Fibroblast of lung (primary cell): ENCODE measurements at regions not wholly inside any gene's neighbourhood (a gene's known extent, or its start where the extent isn't known, plus 50 kb on each side); places are given as distances from the start of the nearest gene placed in this dataset.

Source experiments
- DNase-seq, 2 donors: peaks; one replicate each; pipeline versions ENCODE4 v3.0.0 to v3.0.0-alpha.2; 2010; ENCODE audit warnings: low read depth in 2 of 2
- H2AFZ ChIP-seq: 2 replicates; pipeline ENCODE4 v1.5.1; 2012; ENCODE audit warnings: low read length, control low read depth, inconsistent platforms
- H3K27ac ChIP-seq: 2 replicates; pipeline ENCODE4 v1.5.1; 2011; ENCODE audit warnings: low read length, control low read depth; ENCODE audit not compliant: insufficient read depth
- H3K27me3 ChIP-seq: 2 replicates; pipeline ENCODE4 v1.5.1; 2011; ENCODE audit warnings: mild to moderate bottlenecking, low read length; ENCODE audit not compliant: control insufficient read depth, insufficient read depth
- H3K36me3 ChIP-seq: 2 replicates; pipeline ENCODE4 v1.5.1; 2011; ENCODE audit warnings: low read length; ENCODE audit not compliant: control insufficient read depth, insufficient read depth
- H3K4me1 ChIP-seq: 2 replicates; pipeline ENCODE4 v1.5.1; 2011; ENCODE audit warnings: low read length; ENCODE audit not compliant: control insufficient read depth, insufficient read depth; ENCODE audit errors: extremely low read depth
- H3K4me2 ChIP-seq: 2 replicates; pipeline ENCODE4 v1.5.1; 2011; ENCODE audit warnings: low read length, control low read depth; ENCODE audit not compliant: insufficient read depth; ENCODE audit errors: extremely low read depth
- H3K4me3 ChIP-seq, 4 experiments: fragments of 200-600 bp in 1 of 4; sonication (generic) in 1 of 4; replicated peaks in 1 of 4; 2 replicates each; pipeline ENCODE4 v1.5.1; 2011 to 2016; ENCODE audit warnings: low read length in 4 of 4, low read depth in 3 of 4, mild to moderate bottlenecking in 3 of 4, control low read depth in 2 of 4, inconsistent platforms in 1 of 4, mixed read lengths in 1 of 4; ENCODE audit not compliant: insufficient read depth in 1 of 4; ENCODE audit errors: control extremely low read depth in 1 of 4
- H3K79me2 ChIP-seq: 2 replicates; pipeline ENCODE4 v1.5.1; 2012; ENCODE audit warnings: mild to moderate bottlenecking, low read length, inconsistent platforms; ENCODE audit not compliant: control insufficient read depth, insufficient read depth
- H3K9ac ChIP-seq: 2 replicates; pipeline ENCODE4 v1.5.1; 2011; ENCODE audit warnings: mild to moderate bottlenecking, low read length, control low read depth; ENCODE audit not compliant: insufficient read depth
- H3K9me3 ChIP-seq: 2 replicates; pipeline ENCODE4 v1.5.1; 2012; ENCODE audit warnings: low read depth, low read length; ENCODE audit not compliant: control insufficient read depth, insufficient read depth
- H4K20me1 ChIP-seq: 2 replicates; pipeline ENCODE4 v1.5.1; 2011; ENCODE audit warnings: low read length; ENCODE audit not compliant: control insufficient read depth, insufficient read depth; ENCODE audit errors: extremely low read depth
- EZH2 ChIP-seq: IDR thresholded peaks from 2 replicates; pipeline ENCODE4 v1.5.1; 2012; ENCODE audit warnings: low read length, control low read depth, mild to moderate bottlenecking; ENCODE audit errors: missing control alignments
- TF ChIP-seq, protein P1 (sequence below), 2 donors: IDR thresholded peaks in 1 of 2; conservative IDR thresholded peaks in 1 of 2; 1 replicate in 1 of 2; 2 replicates in 1 of 2; pipeline ENCODE4 v1.5.1; 2011 to 2012; ENCODE audit warnings: low read length in 2 of 2, control low read depth in 1 of 2, inconsistent platforms in 1 of 2, low read depth in 1 of 2, mild to moderate bottlenecking in 1 of 2

DNA sequence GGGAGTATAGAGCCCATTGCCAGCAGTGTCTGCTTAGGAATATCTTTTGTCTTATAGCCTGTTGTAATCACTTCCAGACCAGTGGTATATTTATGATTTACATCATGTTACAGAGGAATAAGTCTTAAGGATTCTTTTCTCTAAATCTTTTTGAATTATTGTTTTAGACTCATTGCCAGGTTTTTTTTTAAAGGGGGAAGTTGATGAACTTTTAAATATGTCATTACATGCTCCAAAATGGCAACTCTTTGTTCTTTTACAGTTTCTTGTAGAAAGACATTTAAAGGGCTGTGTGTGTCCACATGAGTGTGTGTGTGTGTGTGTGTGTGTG, 59.4 kb upstream of the NFIB start:
- no peak overlapping the region for H2AFZ ChIP-seq
- H3K27ac ChIP-seq, result no peak overlapping the region
- peak in 1 of 2 donors; percentile 50 for DNase-seq

DNA sequence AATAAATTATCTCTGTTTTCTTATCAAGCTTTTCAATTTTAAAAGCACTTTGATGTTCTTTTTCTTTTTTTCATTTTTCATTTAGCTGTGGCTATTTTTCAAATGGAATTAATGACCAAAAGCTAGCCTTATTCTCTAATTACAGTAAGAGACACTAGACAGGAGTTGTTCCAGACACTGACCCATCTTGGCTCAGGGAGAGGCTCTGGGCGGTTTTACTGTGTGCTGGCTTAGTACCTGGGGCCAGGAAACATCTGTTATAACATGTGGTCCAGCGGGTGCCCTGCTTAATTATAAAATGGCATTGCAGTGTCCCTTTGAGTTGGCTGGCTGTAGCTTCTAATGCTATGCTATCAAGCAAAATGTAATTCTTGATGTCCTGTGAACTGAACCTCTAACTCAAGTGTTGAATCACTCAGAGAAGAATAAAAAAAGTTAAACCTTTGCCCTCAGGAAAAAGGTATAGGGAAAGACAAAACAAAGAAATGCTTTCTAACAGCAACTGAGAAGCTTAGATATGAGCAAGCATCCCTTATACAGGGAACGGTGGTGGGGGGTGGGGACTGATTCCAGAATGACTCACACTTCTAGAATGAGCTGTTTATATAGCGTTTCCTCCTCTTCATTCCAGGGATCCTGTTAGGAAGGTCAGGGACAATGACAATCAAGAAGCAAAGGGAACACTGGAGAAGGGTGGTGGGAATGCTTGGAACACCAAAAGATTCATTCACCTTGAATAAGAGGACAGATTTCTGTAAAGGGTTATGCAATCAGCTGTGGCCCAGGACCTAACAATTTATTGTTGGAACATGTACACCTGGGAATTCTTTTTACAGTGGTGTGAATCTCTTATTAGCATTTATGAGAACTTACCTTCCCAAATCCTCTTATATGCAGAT, 58.7 kb upstream of the NFIB start:
- Histone ChIP-seq H3K36me3 (no peaks in the 10 kb centered on the region), H3K79me2 (no peaks in the 10 kb centered on the region), H3K9ac (no peak overlapping the region), H3K27me3 (no peaks in the 10 kb centered on the region), H3K27ac (no peak overlapping the region), H3K9me3 (no peaks in the 10 kb centered on the region), H2AFZ (no peak overlapping the region), H3K4me3 (no peak overlapping the region), H4K20me1 (no peaks in the 10 kb centered on the region), H3K4me2 (peak overlapping the region; percentile 30), H3K4me1 (peaks cover 4% of the 10 kb centered on the region)
- no peak for TF ChIP-seq EZH2
- TF ChIP-seq, protein P1, sequence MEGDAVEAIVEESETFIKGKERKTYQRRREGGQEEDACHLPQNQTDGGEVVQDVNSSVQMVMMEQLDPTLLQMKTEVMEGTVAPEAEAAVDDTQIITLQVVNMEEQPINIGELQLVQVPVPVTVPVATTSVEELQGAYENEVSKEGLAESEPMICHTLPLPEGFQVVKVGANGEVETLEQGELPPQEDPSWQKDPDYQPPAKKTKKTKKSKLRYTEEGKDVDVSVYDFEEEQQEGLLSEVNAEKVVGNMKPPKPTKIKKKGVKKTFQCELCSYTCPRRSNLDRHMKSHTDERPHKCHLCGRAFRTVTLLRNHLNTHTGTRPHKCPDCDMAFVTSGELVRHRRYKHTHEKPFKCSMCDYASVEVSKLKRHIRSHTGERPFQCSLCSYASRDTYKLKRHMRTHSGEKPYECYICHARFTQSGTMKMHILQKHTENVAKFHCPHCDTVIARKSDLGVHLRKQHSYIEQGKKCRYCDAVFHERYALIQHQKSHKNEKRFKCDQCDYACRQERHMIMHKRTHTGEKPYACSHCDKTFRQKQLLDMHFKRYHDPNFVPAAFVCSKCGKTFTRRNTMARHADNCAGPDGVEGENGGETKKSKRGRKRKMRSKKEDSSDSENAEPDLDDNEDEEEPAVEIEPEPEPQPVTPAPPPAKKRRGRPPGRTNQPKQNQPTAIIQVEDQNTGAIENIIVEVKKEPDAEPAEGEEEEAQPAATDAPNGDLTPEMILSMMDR (conservative IDR thresholded peaks at IDR 0.05 in 1 of 2, IDR thresholded peaks at IDR 0.05 in 1 of 2; ENCODE audit: low read depth in 1 of 2, low read length in 2 of 2), result no peak
- DNase-seq, result peak; percentile 68 to 84

More for the DNA sequence above, 59.4 kb upstream of the NFIB start:
- H3K4me1 ChIP-seq, result peaks cover 4% of the 10 kb centered on the region
- H3K79me2 ChIP-seq, result no peaks in the 10 kb centered on the region
- H3K4me3 ChIP-seq, result no peak overlapping the region
- no peaks in the 10 kb centered on the region for H3K36me3 ChIP-seq
- no peak overlapping the region for H3K9ac ChIP-seq
- no peaks in the 10 kb centered on the region for H4K20me1 ChIP-seq
- no peak overlapping the region for H3K4me2 ChIP-seq
- TF ChIP-seq, protein P1 (conservative IDR thresholded peaks at IDR 0.05 in 1 of 2, IDR thresholded peaks at IDR 0.05 in 1 of 2; ENCODE audit: low read depth in 1 of 2, low read length in 2 of 2), result no peak
- no peaks in the 10 kb centered on the region for H3K9me3 ChIP-seq
- H3K27me3 ChIP-seq, result no peaks in the 10 kb centered on the region

- H2AFZ ChIP-seq, result no peak overlapping the region
Observed at GRCh38 chr9:14369011-14369410, 55.1 kb upstream of the NFIB start.

More at GRCh38 chr9:14369011-14369410, 55.1 kb upstream of the NFIB start:
- Histone ChIP-seq H3K4me1 (peaks cover 8% of the 10 kb centered on the region), H3K4me2 (no peak overlapping the region), H3K27me3 (no peaks in the 10 kb centered on the region), H3K4me3 (no peak overlapping the region), H3K79me2 (no peaks in the 10 kb centered on the region), H3K27ac (no peak overlapping the region), H3K9ac (no peak overlapping the region), H4K20me1 (no peaks in the 10 kb centered on the region), H3K36me3 (no peaks in the 10 kb centered on the region), H3K9me3 (no peaks in the 10 kb centered on the region)
- TF ChIP-seq, protein P1 (conservative IDR thresholded peaks at IDR 0.05 in 1 of 2, IDR thresholded peaks at IDR 0.05 in 1 of 2; ENCODE audit: low read depth in 1 of 2, low read length in 2 of 2), result no peak
- no peak for TF ChIP-seq EZH2
- no peak for DNase-seq
